HEK293 (cell line): ENCODE measurements at regions not wholly inside any gene's neighbourhood (a gene's known extent, or its start where the extent isn't known, plus 50 kb on each side); places are given as distances from the start of the nearest gene placed in this dataset.

Experiments used
- CTCF ChIA-PET: fragments of 350-600 bp; formaldehyde crosslinking; extraction: SDS; loops from one replicate; lab custom pipeline; 2021; ENCODE audit warnings: antibody characterized with exemption; lab: Yijun Ruan, JAX
- POLR2A ChIA-PET: fragments of 300-600 bp; formaldehyde crosslinking; extraction: SDS; loops from one replicate; lab custom pipeline; 2020; ENCODE audit warnings: antibody characterized with exemption, inconsistent platforms; lab: Yijun Ruan, JAX
- H3K27ac ChIP-seq: fragments of 200-500 bp; sonication (Bioruptor generic); 2 replicates; pipeline ENCODE4 v1.5.1; 2014; ENCODE audit warnings: low read depth, low read length, control low read depth, inconsistent platforms; ENCODE audit errors: extremely low read depth
- H3K36me3 ChIP-seq, 2 experiments: fragments of 200-500 bp in 1 of 2; sonication (Bioruptor generic) in 1 of 2; 1 replicate in 1 of 2; 2 replicates in 1 of 2; pipeline ENCODE4 v1.5.1; 2014 to 2017; ENCODE audit warnings: inconsistent platforms in 2 of 2, low read length in 2 of 2; ENCODE audit not compliant: control insufficient read depth in 2 of 2, insufficient read depth in 1 of 2
- H3K4me1 ChIP-seq: fragments of 200-500 bp; sonication (Bioruptor generic); 2 replicates; pipeline ENCODE4 v1.5.1; 2014; ENCODE audit warnings: mild to moderate bottlenecking, low read length, inconsistent platforms; ENCODE audit not compliant: control insufficient read depth, insufficient read depth
- H3K4me3 ChIP-seq: 2 replicates; pipeline ENCODE4 v1.5.1; 2011; ENCODE audit warnings: low read depth, mild to moderate bottlenecking, control low read depth, low read length, moderate library complexity
- H3K9me3 ChIP-seq: fragments of 200-500 bp; sonication (Bioruptor generic); 2 replicates; pipeline ENCODE4 v1.5.1; 2014; ENCODE audit warnings: low read depth, low read length, inconsistent platforms; ENCODE audit not compliant: control insufficient read depth, insufficient read depth
- BCL11A ChIP-seq: fragments of 450-650 bp; formaldehyde crosslinking; IDR thresholded peaks from 2 replicates; pipeline ENCODE4 v1.5.1; 2016; ENCODE audit warnings: low read depth, missing biosample characterization, missing genetic modification characterization
- EGR2 ChIP-seq: fragments of 450-650 bp; formaldehyde crosslinking; IDR thresholded peaks from 2 replicates; pipeline ENCODE4 v1.5.1; 2016; ENCODE audit warnings: low read depth, missing biosample characterization, missing genetic modification characterization
- SP7 ChIP-seq: fragments of 450-650 bp; formaldehyde crosslinking; IDR thresholded peaks from 2 replicates; pipeline ENCODE4 v1.5.1; 2016; ENCODE audit warnings: missing biosample characterization, missing genetic modification characterization
- YY2 ChIP-seq: fragments of 450-650 bp; formaldehyde crosslinking; IDR thresholded peaks from 2 replicates; pipeline ENCODE4 v1.5.1; 2016; ENCODE audit warnings: missing biosample characterization, missing genetic modification characterization
- ZBTB1 ChIP-seq: fragments of 450-650 bp; formaldehyde crosslinking; IDR thresholded peaks from 2 replicates; pipeline ENCODE4 v1.5.1; 2016; ENCODE audit warnings: missing biosample characterization, missing genetic modification characterization
- ZFHX2 ChIP-seq: fragments of 450-650 bp; formaldehyde crosslinking; conservative IDR thresholded peaks from 2 replicates; pipeline ENCODE4 v1.5.1; 2016; ENCODE audit warnings: missing biosample characterization, missing genetic modification characterization
- ZNF146 ChIP-seq: fragments of 450-650 bp; formaldehyde crosslinking; IDR thresholded peaks from 2 replicates; pipeline ENCODE4 v1.5.1; 2016; ENCODE audit warnings: missing biosample characterization, missing genetic modification characterization
- ZNF155 ChIP-seq: fragments of 450-650 bp; formaldehyde crosslinking; IDR thresholded peaks from 2 replicates; pipeline ENCODE4 v1.5.1; 2016; ENCODE audit warnings: missing biosample characterization, missing genetic modification characterization
- ZNF157 ChIP-seq: fragments of 450-650 bp; formaldehyde crosslinking; IDR thresholded peaks from 2 replicates; pipeline ENCODE4 v1.5.1; 2016; ENCODE audit warnings: missing biosample characterization, missing genetic modification characterization
- ZNF214 ChIP-seq: fragments of 450-650 bp; formaldehyde crosslinking; IDR thresholded peaks from 2 replicates; pipeline ENCODE4 v1.5.1; 2017; ENCODE audit warnings: missing biosample characterization, mild to moderate bottlenecking, missing genetic modification characterization, borderline replicate concordance
- ZNF324 ChIP-seq: fragments of 450-650 bp; formaldehyde crosslinking; IDR thresholded peaks from 2 replicates; pipeline ENCODE4 v1.5.1; 2016; ENCODE audit warnings: missing biosample characterization, missing genetic modification characterization
- ZNF37A ChIP-seq: fragments of 450-650 bp; IDR thresholded peaks from 2 replicates; pipeline ENCODE4 v1.5.1; 2018; ENCODE audit warnings: missing biosample characterization, missing genetic modification characterization
- ZNF423 ChIP-seq: fragments of 450-650 bp; formaldehyde crosslinking; IDR thresholded peaks from 2 replicates; pipeline ENCODE4 v1.5.1; 2016; ENCODE audit warnings: missing biosample characterization, missing genetic modification characterization
- ZNF529 ChIP-seq: fragments of 450-650 bp; formaldehyde crosslinking; IDR thresholded peaks from 2 replicates; pipeline ENCODE4 v1.5.1; 2017; ENCODE audit warnings: missing genetic modification characterization, missing biosample characterization; ENCODE audit not compliant: insufficient replicate concordance
- ZNF549 ChIP-seq: fragments of 450-650 bp; IDR thresholded peaks from 2 replicates; pipeline ENCODE4 v1.5.1; 2018; ENCODE audit warnings: missing biosample characterization, missing genetic modification characterization, mild to moderate bottlenecking, inconsistent platforms, moderate library complexity
- ZNF585B ChIP-seq: fragments of 450-650 bp; formaldehyde crosslinking; IDR thresholded peaks from 2 replicates; pipeline ENCODE4 v1.5.1; 2016; ENCODE audit warnings: missing biosample characterization, missing genetic modification characterization
- ZNF596 ChIP-seq: fragments of 450-650 bp; IDR thresholded peaks from 2 replicates; pipeline ENCODE4 v1.5.0; 2018; ENCODE audit warnings: missing biosample characterization, mild to moderate bottlenecking, missing genetic modification characterization, moderate library complexity
- ZNF658 ChIP-seq: fragments of 450-650 bp; formaldehyde crosslinking; IDR thresholded peaks from 2 replicates; pipeline ENCODE4; 2016; ENCODE audit warnings: missing biosample characterization, missing genetic modification characterization
- ZNF670 ChIP-seq: fragments of 450-650 bp; formaldehyde crosslinking; IDR thresholded peaks from 2 replicates; pipeline ENCODE4 v1.5.1; 2016; ENCODE audit warnings: missing biosample characterization, missing genetic modification characterization, low read depth
- ZNF791 ChIP-seq: fragments of 450-650 bp; formaldehyde crosslinking; IDR thresholded peaks from 2 replicates; pipeline ENCODE4 v1.5.1; 2016; ENCODE audit warnings: missing biosample characterization, missing genetic modification characterization
- ZNF792 ChIP-seq: fragments of 450-650 bp; formaldehyde crosslinking; IDR thresholded peaks from 2 replicates; pipeline ENCODE4 v1.5.1; 2016; ENCODE audit warnings: missing biosample characterization, missing genetic modification characterization
- ZXDB ChIP-seq: fragments of 450-650 bp; formaldehyde crosslinking; IDR thresholded peaks from 2 replicates; pipeline ENCODE4 v1.5.1; 2016; ENCODE audit warnings: missing biosample characterization, missing genetic modification characterization
- TF ChIP-seq, protein P1 (sequence below): fragments of 450-650 bp; formaldehyde crosslinking; IDR thresholded peaks from 2 replicates; pipeline ENCODE4 v1.5.1; 2016; ENCODE audit warnings: missing biosample characterization, missing genetic modification characterization
- TF ChIP-seq, protein P2 (sequence below): fragments of 450-650 bp; formaldehyde crosslinking; IDR thresholded peaks from 2 replicates; pipeline ENCODE4 v1.5.1; 2016; ENCODE audit warnings: missing biosample characterization, missing genetic modification characterization

DNA sequence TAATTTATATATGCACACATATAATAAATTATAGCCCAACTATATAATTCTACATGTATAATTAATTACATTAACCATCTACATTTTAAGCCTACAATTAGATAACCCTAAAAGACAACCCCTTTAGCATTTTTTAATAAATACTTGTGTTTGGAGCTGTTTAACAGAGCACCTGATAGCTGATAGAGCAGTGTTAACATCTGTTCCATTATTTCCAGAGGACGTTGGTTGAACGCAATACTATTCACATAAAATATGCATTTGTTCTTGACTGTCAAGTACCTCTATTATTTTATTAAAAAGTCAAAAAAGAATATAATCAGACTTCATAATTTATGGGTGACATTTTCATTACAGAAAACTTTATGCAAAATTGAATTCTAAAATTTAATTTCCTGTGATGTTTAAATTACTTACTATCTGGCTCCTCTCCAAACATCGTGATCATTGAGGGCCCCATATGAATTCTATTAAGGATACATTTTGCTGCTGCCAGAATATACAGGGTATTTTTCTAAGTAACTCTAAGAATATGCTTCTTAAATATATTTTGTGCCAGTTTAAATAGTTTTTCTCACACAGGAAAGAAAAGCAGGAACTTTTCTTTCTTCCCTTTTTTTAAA is 234.3 kb downstream of the SHOX2 start:
- Histone ChIP-seq H3K4me1 (no peaks in the 10 kb centered on the region), H3K4me3 (no peak overlapping the region), H3K36me3 (no peaks in the 10 kb centered on the region)
- POLR2A ChIA-PET: no interaction called here
- TF ChIP-seq ZNF658 (tag by site-specific recombination): no peak
- TF ChIP-seq ZNF529 (tag by site-specific recombination): no peak
- TF ChIP-seq SP7: no peak
- TF ChIP-seq, all 188 proteins: peak for 0
- CTCF ChIA-PET: no interaction called here
- Histone ChIP-seq H3K27ac (no peak overlapping the region), H3K9me3 (no peaks in the 10 kb centered on the region)

DNA sequence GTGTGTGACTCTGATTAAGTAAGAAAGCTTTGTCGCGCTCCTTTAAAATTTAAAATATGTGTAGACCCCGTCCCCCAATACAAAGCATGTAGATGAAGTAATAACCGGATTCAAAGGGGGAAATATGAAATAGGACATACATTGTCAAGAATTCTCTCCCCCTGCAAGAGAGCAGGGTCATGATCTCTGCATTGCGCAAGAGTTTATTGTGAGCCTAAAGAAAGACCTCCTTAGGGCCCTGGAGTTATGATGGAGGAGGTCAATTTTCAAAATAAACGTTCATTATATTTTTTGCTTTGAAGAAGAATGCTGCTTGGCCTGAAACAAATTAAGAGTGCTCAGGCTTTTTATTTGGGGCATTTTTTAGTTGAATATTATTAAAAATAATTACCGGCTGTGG is 235.0 kb downstream of the SHOX2 start:
- no peaks in the 10 kb centered on the region for H3K9me3 ChIP-seq
- POLR2A ChIA-PET: no interaction called here
- CTCF ChIA-PET: interaction anchor here (0.6 to 0.9 kb wide), 2 partner anchors 37 to 127 kb away, joined by 3 read pairs; no protein-coding TSS in a partner anchor
- H3K36me3 ChIP-seq: no peaks in the 10 kb centered on the region
- TF ChIP-seq ZXDB (tag by site-specific recombination) (no peak), ZNF155 (tag by site-specific recombination) (no peak)
- no peak overlapping the region for H3K4me3 ChIP-seq
- H3K4me1 ChIP-seq: no peaks in the 10 kb centered on the region
- H3K27ac ChIP-seq: no peak overlapping the region

DNA sequence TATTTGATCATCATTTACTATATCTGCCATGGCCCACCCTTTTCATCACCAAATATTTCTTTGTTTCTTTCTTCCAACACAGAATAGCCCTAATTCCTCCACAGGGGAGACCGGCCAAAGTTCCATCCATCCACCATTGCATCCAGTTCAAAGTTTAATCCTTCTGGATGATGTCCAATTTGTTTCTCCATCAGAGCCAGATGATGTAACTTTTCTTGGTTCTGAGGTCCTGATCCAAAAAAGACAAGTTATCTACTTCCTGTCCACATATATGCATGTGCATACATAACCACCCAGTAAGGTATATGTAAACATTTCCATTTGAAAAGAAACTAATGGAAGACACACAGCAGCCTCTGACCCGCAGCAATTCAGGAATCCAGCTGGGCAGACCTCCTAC is 237.3 kb downstream of the SHOX2 start:
- no peaks in the 10 kb centered on the region for H3K9me3 ChIP-seq
- no peaks in the 10 kb centered on the region for H3K36me3 ChIP-seq
- no peak overlapping the region for H3K27ac ChIP-seq
- H3K4me1 ChIP-seq: no peaks in the 10 kb centered on the region
- no peak overlapping the region for H3K4me3 ChIP-seq
- no peak for TF ChIP-seq ZNF37A (tag by site-specific recombination)
- ChIA-PET CTCF (no interaction called here), POLR2A (no interaction called here)

DNA sequence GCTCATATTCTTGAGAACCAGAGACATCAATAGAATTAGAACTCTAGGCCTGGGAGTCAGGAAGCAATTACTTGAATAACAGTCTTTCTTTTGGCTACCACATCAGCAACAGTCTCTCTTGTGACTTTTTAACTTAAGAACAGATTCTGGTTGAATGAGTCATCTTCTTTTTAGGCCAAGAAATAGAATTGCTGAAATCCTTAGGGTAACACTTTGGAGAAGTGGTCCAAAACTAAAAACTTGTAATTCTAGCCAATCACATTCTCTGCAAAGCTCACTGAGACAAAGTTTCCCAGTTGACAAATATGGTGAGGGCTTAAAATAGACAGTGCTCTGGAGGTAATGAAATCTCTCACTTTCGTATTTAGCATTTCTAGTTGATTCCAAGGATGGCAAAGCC is 238.0 kb downstream of the SHOX2 start:
- Histone ChIP-seq H3K9me3 (no peaks in the 10 kb centered on the region), H3K4me3 (no peak overlapping the region), H3K4me1 (no peaks in the 10 kb centered on the region), H3K27ac (no peak overlapping the region), H3K36me3 (no peaks in the 10 kb centered on the region)
- TF ChIP-seq ZNF791 (tag by site-specific recombination) (no peak), ZNF157 (no peak), ZFHX2 (tag by site-specific recombination) (no peak), EGR2 (tag by site-specific recombination) (no peak), ZNF214 (no peak), ZBTB1 (tag by site-specific recombination) (no peak), YY2 (tag by site-specific recombination) (no peak), ZNF596 (no peak), ZNF585B (tag by site-specific recombination) (no peak), ZNF423 (tag by site-specific recombination) (no peak), ZNF670 (tag by site-specific recombination) (no peak), BCL11A (tag by site-specific recombination) (no peak), ZNF549 (tag by site-specific recombination) (no peak), ZNF792 (tag by site-specific recombination) (no peak), ZNF146 (tag by site-specific recombination) (no peak), ZNF324 (no peak)
- TF ChIP-seq, protein P1, sequence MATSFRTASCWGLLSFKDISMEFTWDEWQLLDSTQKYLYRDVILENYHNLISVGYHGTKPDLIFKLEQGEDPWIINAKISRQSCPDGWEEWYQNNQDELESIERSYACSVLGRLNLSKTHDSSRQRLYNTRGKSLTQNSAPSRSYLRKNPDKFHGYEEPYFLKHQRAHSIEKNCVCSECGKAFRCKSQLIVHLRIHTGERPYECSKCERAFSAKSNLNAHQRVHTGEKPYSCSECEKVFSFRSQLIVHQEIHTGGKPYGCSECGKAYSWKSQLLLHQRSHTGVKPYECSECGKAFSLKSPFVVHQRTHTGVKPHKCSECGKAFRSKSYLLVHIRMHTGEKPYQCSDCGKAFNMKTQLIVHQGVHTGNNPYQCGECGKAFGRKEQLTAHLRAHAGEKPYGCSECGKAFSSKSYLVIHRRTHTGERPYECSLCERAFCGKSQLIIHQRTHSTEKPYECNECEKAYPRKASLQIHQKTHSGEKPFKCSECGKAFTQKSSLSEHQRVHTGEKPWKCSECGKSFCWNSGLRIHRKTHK (tag by site-specific recombination): no peak
- TF ChIP-seq, protein P2, sequence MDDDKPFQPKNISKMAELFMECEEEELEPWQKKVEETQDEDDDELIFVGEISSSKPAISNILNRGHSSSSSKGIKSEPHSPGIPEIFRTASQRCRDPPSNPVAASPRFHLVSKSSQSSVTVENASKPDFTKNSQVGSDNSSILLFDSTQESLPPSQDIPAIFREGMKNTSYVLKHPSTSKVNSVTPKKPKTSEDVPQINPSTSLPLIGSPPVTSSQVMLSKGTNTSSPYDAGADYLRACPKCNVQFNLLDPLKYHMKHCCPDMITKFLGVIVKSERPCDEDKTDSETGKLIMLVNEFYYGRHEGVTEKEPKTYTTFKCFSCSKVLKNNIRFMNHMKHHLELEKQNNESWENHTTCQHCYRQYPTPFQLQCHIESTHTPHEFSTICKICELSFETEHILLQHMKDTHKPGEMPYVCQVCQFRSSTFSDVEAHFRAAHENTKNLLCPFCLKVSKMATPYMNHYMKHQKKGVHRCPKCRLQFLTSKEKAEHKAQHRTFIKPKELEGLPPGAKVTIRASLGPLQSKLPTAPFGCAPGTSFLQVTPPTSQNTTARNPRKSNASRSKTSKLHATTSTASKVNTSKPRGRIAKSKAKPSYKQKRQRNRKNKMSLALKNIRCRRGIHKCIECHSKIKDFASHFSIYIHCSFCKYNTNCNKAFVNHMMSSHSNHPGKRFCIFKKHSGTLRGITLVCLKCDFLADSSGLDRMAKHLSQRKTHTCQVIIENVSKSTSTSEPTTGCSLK (tag by site-specific recombination): no peak
- ChIA-PET POLR2A (no interaction called here), CTCF (interaction anchor here (0.5 kb wide), 1 partner anchor 500 kb away, joined by 3 read pairs; no protein-coding TSS in a partner anchor)
